Mesothelial cell of epicardium (in vitro differentiated cells): ENCODE measurements at regions not wholly inside any gene's neighbourhood (a gene's known extent, or its start where the extent isn't known, plus 50 kb on each side); places are given as distances from the start of the nearest gene placed in this dataset.

Experiments used
- DNase-seq, 2 experiments: peaks; one replicate each; pipeline ENCODE4 v3.0.0; 2021; ENCODE audit warnings: low spot score in 2 of 2; ENCODE audit not compliant: unreplicated experiment in 2 of 2
- H3K27ac Mint-ChIP-seq: 2 replicates; pipeline ENCODE4 v1.8.0; 2021; ENCODE audit warnings: mixed read lengths
- H3K27me3 Mint-ChIP-seq: 2 replicates; pipeline ENCODE4 v1.8.0; 2021; ENCODE audit warnings: low read depth, mixed read lengths
- H3K36me3 Mint-ChIP-seq: 2 replicates; pipeline ENCODE4 v1.8.0; 2021; ENCODE audit warnings: mixed read lengths
- H3K4me1 Mint-ChIP-seq: 2 replicates; pipeline ENCODE4 v1.8.0; 2021; ENCODE audit warnings: mixed read lengths
- H3K4me3 Mint-ChIP-seq: 2 replicates; pipeline ENCODE4 v1.8.0; 2021; ENCODE audit warnings: mild to moderate bottlenecking, moderate library complexity, mixed read lengths
- H3K9me3 Mint-ChIP-seq: 2 replicates; pipeline ENCODE4 v1.8.0; 2021; ENCODE audit warnings: mixed read lengths
- CTCF ChIP-seq: fragments of 200-600 bp; sonication (generic); IDR thresholded peaks from one replicate; pipeline ENCODE4 v1.5.0; 2021; ENCODE audit warnings: antibody characterized with exemption; ENCODE audit not compliant: unreplicated experiment

DNA sequence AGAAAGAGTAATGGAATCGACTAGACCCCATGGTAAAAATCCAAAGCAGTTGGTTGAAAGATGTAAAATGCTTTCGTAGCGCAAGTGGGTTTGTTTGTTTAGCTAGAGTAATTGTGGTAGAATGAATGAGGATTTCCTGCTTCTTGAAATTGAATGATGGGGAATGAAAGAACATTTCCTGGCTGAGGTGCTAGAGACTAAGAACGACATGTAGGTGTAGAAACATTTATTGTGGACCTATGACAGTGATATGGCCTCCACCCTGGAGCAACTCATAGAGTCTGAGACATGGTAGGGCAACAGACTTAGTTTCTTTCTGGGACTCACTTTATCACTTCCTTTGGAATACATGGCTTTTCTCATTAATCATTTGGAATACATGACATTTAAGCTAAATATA is 467.6 kb upstream of the CFAP20DC start:
- DNase-seq, result no peak
- Mint-ChIP-seq H3K36me3 (no peaks in the 10 kb centered on the region), H3K4me1 (no peaks in the 10 kb centered on the region), H3K4me3 (no peak overlapping the region), H3K27ac (no peak overlapping the region), H3K27me3 (peaks cover 22% of the 10 kb centered on the region), H3K9me3 (no peaks in the 10 kb centered on the region)
- TF ChIP-seq CTCF, result no peak

- Mint-ChIP-seq H3K9me3 (no peaks in the 10 kb centered on the region), H3K36me3 (no peaks in the 10 kb centered on the region), H3K4me1 (no peaks in the 10 kb centered on the region), H3K27ac (no peak overlapping the region), H3K27me3 (peaks cover 19% of the 10 kb centered on the region), H3K4me3 (no peak overlapping the region)
- no peak for DNase-seq
- TF ChIP-seq CTCF, result no peak
Observed at GRCh38 chr3:59515966-59516365, 466.1 kb upstream of the CFAP20DC start.

DNA sequence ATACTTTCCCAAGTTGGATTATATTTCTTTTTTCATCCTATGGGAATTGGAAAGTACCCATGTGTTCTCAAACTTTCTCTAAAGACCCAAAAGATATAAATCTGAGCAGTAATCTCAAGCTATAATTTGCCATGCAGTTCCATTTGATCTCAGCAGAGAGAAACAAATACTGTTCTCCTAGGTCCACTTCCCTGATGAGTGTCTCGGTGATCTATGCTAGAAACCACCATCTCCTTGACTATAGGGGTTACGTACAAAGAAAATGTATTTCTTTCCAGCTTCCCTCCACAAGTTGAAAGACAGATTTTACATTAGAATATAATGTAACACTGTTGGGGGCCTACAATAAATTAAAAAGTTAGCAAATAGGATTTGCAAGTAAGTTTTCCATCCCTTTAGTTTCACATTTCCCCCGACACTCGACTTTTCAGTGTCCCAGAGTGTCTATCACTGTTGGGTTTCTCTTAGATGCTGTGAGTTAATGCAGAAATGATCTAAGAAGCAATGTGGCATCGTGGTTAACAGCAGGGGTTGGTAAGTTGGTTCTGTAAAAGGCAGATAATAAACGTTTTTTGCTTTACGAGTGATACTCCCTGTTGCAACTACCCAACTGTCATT is 465.1 kb upstream of the CFAP20DC start:
- Mint-ChIP-seq H3K9me3 (no peaks in the 10 kb centered on the region), H3K4me3 (no peak overlapping the region), H3K36me3 (no peaks in the 10 kb centered on the region), H3K27ac (no peak overlapping the region), H3K4me1 (no peaks in the 10 kb centered on the region), H3K27me3 (peaks cover 13% of the 10 kb centered on the region)
- TF ChIP-seq CTCF, result no peak
- no peak for DNase-seq

DNA sequence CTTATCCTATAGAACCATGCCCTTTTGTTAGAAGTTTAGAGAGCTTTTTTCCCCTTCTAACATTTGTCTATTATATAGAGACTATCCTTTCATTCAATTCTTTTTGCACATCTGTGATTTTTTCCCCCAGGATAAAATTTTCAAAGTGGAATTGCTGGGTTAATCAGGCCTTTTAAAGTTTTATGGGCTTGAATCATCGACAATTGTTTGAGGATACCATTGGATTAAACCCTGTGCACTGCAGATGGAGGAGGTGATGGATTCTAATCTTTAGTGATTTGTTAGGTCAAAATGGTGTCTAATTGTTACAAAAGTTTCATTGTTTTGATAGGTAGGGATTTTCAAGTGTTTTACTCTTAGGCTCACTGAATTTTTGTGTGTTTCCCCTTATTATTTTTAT is 463.7 kb upstream of the CFAP20DC start:
- H3K9me3 Mint-ChIP-seq, result no peaks in the 10 kb centered on the region
- no peak for TF ChIP-seq CTCF
- H3K27ac Mint-ChIP-seq, result no peak overlapping the region
- no peak for DNase-seq
- H3K27me3 Mint-ChIP-seq, result peaks cover 16% of the 10 kb centered on the region
- H3K4me3 Mint-ChIP-seq, result no peak overlapping the region
- H3K36me3 Mint-ChIP-seq, result no peaks in the 10 kb centered on the region
- no peaks in the 10 kb centered on the region for H3K4me1 Mint-ChIP-seq

DNA sequence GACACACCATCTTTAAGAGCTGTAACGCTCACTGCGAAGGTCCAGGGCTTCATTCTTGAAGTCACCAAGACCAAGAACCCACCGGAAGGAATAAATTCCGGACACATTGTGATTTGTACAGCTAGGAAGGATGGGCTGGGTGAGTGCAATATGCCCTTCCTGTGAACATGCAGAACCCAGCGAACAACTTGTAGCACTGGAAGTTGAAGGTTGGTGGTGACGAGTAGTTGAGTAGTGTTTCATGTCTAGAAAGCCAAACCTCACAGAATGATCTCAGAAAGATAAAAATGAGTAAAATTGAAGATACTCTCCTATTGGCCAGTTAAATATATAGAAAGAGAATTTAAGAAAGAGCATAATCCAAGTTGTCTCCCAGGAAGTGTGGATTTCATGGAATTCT is 462.2 kb upstream of the CFAP20DC start:
- H3K36me3 Mint-ChIP-seq, result no peaks in the 10 kb centered on the region
- no peak overlapping the region for H3K27ac Mint-ChIP-seq
- H3K9me3 Mint-ChIP-seq, result no peaks in the 10 kb centered on the region
- no peak overlapping the region for H3K4me3 Mint-ChIP-seq
- DNase-seq, result no peak
- peaks cover 17% of the 10 kb centered on the region for H3K27me3 Mint-ChIP-seq
- H3K4me1 Mint-ChIP-seq, result no peaks in the 10 kb centered on the region
- TF ChIP-seq CTCF, result no peak

DNA sequence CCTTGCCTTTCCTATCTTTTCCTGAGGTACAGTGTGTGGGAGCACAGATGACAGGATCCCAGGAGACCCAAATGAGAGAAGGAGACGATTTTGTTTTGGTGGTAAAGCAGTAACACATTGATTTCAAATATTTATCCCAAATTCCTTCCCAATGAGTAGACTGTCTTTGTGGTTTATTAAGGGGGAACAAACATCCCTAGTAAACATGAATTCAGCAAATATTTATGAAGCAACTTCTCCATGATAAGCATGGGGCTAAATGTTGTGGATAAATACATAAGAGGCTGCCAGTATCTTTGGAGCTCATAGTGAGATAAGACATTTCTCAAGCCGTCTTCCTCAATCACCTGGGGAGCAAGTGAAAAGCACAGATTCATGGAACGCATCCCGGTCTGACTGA is 460.8 kb upstream of the CFAP20DC start:
- H3K4me3 Mint-ChIP-seq, result no peak overlapping the region
- no peak for DNase-seq
- no peak overlapping the region for H3K27ac Mint-ChIP-seq
- H3K36me3 Mint-ChIP-seq, result no peaks in the 10 kb centered on the region
- H3K4me1 Mint-ChIP-seq, result no peaks in the 10 kb centered on the region
- H3K27me3 Mint-ChIP-seq, result peaks cover 23% of the 10 kb centered on the region
- TF ChIP-seq CTCF, result no peak
- H3K9me3 Mint-ChIP-seq, result no peaks in the 10 kb centered on the region
